Activated CD4-positive, CD25-positive, alpha-beta regulatory T cell treated with anti-CD3 and anti-CD28 coated beads, Interleukin-2, amount 50 U/mL, for 16 hours (primary cell): ENCODE measurements at regions not wholly inside any gene's neighbourhood (a gene's known extent, or its start where the extent isn't known, plus 50 kb on each side); places are given as distances from the start of the nearest gene placed in this dataset.
"Not testable (repeated sequence)": the region's sequence is repeated elsewhere in the genome, so short reads cannot be mapped to it uniquely, and the experiment has no call there.

Source experiments
- DNase-seq: peaks from one replicate; pipeline ENCODE4 v3.0.0-alpha.2; 2020; ENCODE audit warnings: low read depth, low spot score

GRCh38 chr1:146715054-146715453, 223.1 kb upstream of the NBPF12 start:
- not testable (repeated sequence) for DNase-seq

GRCh38 chr1:146710838-146711521, 227.1 kb upstream of the NBPF12 start:
- DNase-seq, result not testable (repeated sequence)

- DNase-seq, result not testable (repeated sequence)
Measured at GRCh38 chr1:146709302-146709701, 228.8 kb upstream of the NBPF12 start.

GRCh38 chr1:146704162-146704724, 233.9 kb upstream of the NBPF12 start:
- DNase-seq, result not testable (repeated sequence)

- DNase-seq, result not testable (repeated sequence)
Measured at GRCh38 chr1:146701320-146701719, 236.8 kb upstream of the NBPF12 start.

- DNase-seq, result not testable (repeated sequence)
Measured at GRCh38 chr1:146695388-146695787, 242.7 kb upstream of the NBPF12 start.

- DNase-seq, result not testable (repeated sequence)
Measured at GRCh38 chr1:146691798-146692197, 246.3 kb upstream of the NBPF12 start.

- not testable (repeated sequence) for DNase-seq
Measured at GRCh38 chr1:146688893-146689292, 249.2 kb upstream of the NBPF12 start.

- DNase-seq, result not testable (repeated sequence)
Measured at GRCh38 chr1:146686777-146687366, 251.3 kb upstream of the NBPF12 start.

GRCh38 chr1:146683126-146683429, 255.0 kb upstream of the NBPF12 start:
- not testable (repeated sequence) for DNase-seq

- DNase-seq, result not testable (repeated sequence)
Measured at GRCh38 chr1:146682227-146683125, 255.6 kb upstream of the NBPF12 start.

GRCh38 chr1:146673729-146674299, 264.3 kb upstream of the NBPF12 start:
- not testable (repeated sequence) for DNase-seq

- not testable (repeated sequence) for DNase-seq
Measured at GRCh38 chr1:146672608-146673007, 265.5 kb upstream of the NBPF12 start.

GRCh38 chr1:146671588-146671987, 266.5 kb upstream of the NBPF12 start:
- DNase-seq, result not testable (repeated sequence)

- DNase-seq, result not testable (repeated sequence)
Measured at GRCh38 chr1:146670832-146671566, 267.1 kb upstream of the NBPF12 start.

- not testable (repeated sequence) for DNase-seq
Measured at GRCh38 chr1:146666275-146666674, 271.8 kb upstream of the NBPF12 start.

GRCh38 chr1:146660242-146660641, 277.9 kb upstream of the NBPF12 start:
- not testable (repeated sequence) for DNase-seq

- DNase-seq, result not testable (repeated sequence)
Measured at GRCh38 chr1:146656356-146657060, 281.6 kb upstream of the NBPF12 start.

GRCh38 chr1:146654763-146655162, 283.4 kb upstream of the NBPF12 start:
- not testable (repeated sequence) for DNase-seq

- not testable (repeated sequence) for DNase-seq
Measured at GRCh38 chr1:146645978-146646604, 292.0 kb upstream of the NBPF12 start.
